ENCODE measurements at regions not wholly inside any gene's neighbourhood (a gene's known extent, or its start where the extent isn't known, plus 50 kb on each side); places are given as distances from the start of the nearest gene placed in this dataset.

GRCh38 chr13:27847669-27848068 is 55.4 kb downstream of the GSX1 start:
- no peak for ATAC-seq
- intact Hi-C loops (cut with micrococcal nuclease), result loop anchor here (10.0 kb wide), 1 partner anchor 137 kb away; the partner anchor contains the start of gene URAD
- DNase-seq, result no peak

GRCh38 chr13:27851096-27851850 is 59.0 kb downstream of the GSX1 start:
- ATAC-seq (no peak), DNase-seq (no peak)
- intact Hi-C loops (cut with micrococcal nuclease), result no loop called here

GRCh38 chr13:27852491-27852890 is 60.2 kb downstream of the GSX1 start:
- ATAC-seq, result no peak
- DNase-seq, result no peak
- intact Hi-C loops (cut with micrococcal nuclease), result no loop called here

GRCh38 chr13:27853335-27853734 is 61.1 kb downstream of the GSX1 start:
- no peak for ATAC-seq
- intact Hi-C loops (cut with micrococcal nuclease), result no loop called here
- DNase-seq, result no peak

GRCh38 chr13:27853861-27854260 is 61.6 kb downstream of the GSX1 start:
- no peak for ATAC-seq
- DNase-seq, result no peak
- intact Hi-C loops (cut with micrococcal nuclease), result no loop called here

- intact Hi-C loops (cut with micrococcal nuclease), result no loop called here
- no peak for ATAC-seq
- DNase-seq, result no peak
Observed at GRCh38 chr13:27854606-27855005, 62.3 kb downstream of the GSX1 start.

- ATAC-seq, result no peak
- DNase-seq, result no peak
- intact Hi-C loops (cut with micrococcal nuclease), result no loop called here
Observed at GRCh38 chr13:27855381-27855780, 63.1 kb downstream of the GSX1 start.

- intact Hi-C loops (cut with micrococcal nuclease), result no loop called here
- ATAC-seq (no peak), DNase-seq (no peak)
Observed at GRCh38 chr13:27857282-27857681, 62.5 kb upstream of the PDX1 start.

- ATAC-seq (no peak), DNase-seq (no peak)
- intact Hi-C loops (cut with micrococcal nuclease), result no loop called here
Observed at GRCh38 chr13:27858046-27858445, 61.8 kb upstream of the PDX1 start.

- no peak for DNase-seq
- no peak for ATAC-seq
- intact Hi-C loops (cut with micrococcal nuclease), result no loop called here
Observed at GRCh38 chr13:27860743-27861142, 59.1 kb upstream of the PDX1 start.

GRCh38 chr13:27861165-27861564 is 58.6 kb upstream of the PDX1 start:
- intact Hi-C loops (cut with micrococcal nuclease), result no loop called here
- DNase-seq, result no peak
- no peak for ATAC-seq

- ATAC-seq (no peak), DNase-seq (no peak)
- intact Hi-C loops (cut with micrococcal nuclease), result no loop called here
Observed at GRCh38 chr13:27868641-27869435, 51.0 kb upstream of the PDX1 start.

- intact Hi-C loops (cut with micrococcal nuclease), result no loop called here
- no peak for DNase-seq
- ATAC-seq, result no peak
Observed at GRCh38 chr13:27869436-27870095, 50.2 kb upstream of the PDX1 start.
